HEK293 (cell line): ENCODE measurements at regions not wholly inside any gene's neighbourhood (a gene's known extent, or its start where the extent isn't known, plus 50 kb on each side); places are given as distances from the start of the nearest gene placed in this dataset.

Experiments
- GLI4 ChIP-seq: fragments of 450-650 bp; formaldehyde crosslinking; IDR thresholded peaks from 2 replicates; pipeline ENCODE4 v1.5.1; 2016; ENCODE audit warnings: missing biosample characterization, missing genetic modification characterization
- SP2 ChIP-seq: fragments of 450-650 bp; formaldehyde crosslinking; IDR thresholded peaks from 2 replicates; pipeline ENCODE4 v1.5.1; 2016; ENCODE audit warnings: missing biosample characterization, missing genetic modification characterization
- ZNF146 ChIP-seq: fragments of 450-650 bp; formaldehyde crosslinking; IDR thresholded peaks from 2 replicates; pipeline ENCODE4 v1.5.1; 2016; ENCODE audit warnings: missing biosample characterization, missing genetic modification characterization
- ZNF37A ChIP-seq: fragments of 450-650 bp; IDR thresholded peaks from 2 replicates; pipeline ENCODE4 v1.5.1; 2018; ENCODE audit warnings: missing biosample characterization, missing genetic modification characterization
- TF ChIP-seq, protein P1 (sequence below): fragments of 450-650 bp; formaldehyde crosslinking; IDR thresholded peaks from 2 replicates; pipeline ENCODE4 v1.5.1; 2016; ENCODE audit warnings: missing biosample characterization, missing genetic modification characterization
- TF ChIP-seq, protein P2 (sequence below): sonication (generic); formaldehyde crosslinking; IDR thresholded peaks from 2 replicates; pipeline ENCODE4 v1.8.1; 2022; ENCODE audit warnings: mild to moderate bottlenecking, moderate library complexity, missing genetic modification reagents

DNA sequence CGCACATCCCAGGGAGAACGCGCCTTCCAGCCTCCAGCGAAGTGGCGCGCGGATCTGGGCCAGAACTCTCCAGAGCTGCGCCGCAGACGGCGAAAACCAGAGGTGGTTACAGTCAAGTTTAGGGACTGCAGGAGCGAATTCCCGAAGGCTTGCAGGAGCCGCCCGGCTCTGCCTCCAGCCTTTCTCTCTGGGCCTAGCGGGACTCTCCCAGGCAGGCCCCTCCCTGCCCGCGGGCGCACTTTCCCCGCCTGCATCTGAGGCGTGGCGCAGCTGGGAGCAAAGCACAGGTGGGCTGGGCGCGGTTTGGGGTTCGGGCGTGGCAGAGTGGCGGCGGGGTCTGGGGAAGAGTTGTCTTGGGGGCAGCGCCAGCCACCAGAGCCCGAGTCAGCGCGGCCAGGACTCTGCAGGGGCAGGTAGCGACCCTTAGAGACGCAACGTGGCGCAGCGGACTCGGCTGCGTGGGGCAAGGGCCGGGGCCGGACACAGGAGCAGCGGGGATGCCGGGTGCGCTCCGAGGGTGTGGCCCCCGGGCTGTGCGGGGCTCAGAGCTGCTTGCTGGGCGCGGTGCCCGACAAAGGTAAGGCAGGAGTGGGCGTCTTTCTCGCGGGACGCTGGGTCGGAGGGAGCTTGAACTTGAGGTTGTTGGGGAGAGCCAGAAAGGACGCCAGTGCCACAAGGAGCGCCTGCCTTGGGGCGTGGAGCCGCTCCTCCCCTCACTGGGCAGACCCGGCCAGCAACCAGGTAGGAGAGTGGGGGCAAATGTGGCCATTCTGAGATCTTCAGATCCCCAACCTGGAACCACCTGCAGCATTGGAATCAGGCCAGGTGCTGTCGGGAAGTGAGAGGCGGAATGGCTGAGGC lies 1126.0 kb downstream of the AACS start:
- TF ChIP-seq GLI4 (tag by site-specific recombination) (no peak), ZNF37A (tag by site-specific recombination) (no peak), ZNF146 (tag by site-specific recombination) (no peak), SP2 (tag by site-specific recombination) (no peak)
- TF ChIP-seq, protein P1, sequence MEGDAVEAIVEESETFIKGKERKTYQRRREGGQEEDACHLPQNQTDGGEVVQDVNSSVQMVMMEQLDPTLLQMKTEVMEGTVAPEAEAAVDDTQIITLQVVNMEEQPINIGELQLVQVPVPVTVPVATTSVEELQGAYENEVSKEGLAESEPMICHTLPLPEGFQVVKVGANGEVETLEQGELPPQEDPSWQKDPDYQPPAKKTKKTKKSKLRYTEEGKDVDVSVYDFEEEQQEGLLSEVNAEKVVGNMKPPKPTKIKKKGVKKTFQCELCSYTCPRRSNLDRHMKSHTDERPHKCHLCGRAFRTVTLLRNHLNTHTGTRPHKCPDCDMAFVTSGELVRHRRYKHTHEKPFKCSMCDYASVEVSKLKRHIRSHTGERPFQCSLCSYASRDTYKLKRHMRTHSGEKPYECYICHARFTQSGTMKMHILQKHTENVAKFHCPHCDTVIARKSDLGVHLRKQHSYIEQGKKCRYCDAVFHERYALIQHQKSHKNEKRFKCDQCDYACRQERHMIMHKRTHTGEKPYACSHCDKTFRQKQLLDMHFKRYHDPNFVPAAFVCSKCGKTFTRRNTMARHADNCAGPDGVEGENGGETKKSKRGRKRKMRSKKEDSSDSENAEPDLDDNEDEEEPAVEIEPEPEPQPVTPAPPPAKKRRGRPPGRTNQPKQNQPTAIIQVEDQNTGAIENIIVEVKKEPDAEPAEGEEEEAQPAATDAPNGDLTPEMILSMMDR (tag by site-specific recombination) = no peak
- TF ChIP-seq, protein P2, sequence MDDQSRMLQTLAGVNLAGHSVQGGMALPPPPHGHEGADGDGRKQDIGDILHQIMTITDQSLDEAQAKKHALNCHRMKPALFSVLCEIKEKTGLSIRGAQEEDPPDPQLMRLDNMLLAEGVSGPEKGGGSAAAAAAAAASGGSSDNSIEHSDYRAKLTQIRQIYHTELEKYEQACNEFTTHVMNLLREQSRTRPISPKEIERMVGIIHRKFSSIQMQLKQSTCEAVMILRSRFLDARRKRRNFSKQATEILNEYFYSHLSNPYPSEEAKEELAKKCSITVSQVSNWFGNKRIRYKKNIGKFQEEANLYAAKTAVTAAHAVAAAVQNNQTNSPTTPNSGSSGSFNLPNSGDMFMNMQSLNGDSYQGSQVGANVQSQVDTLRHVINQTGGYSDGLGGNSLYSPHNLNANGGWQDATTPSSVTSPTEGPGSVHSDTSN (CRISPR knock-in tag) = no peak
